ENCODE measurements at regions not wholly inside any gene's neighbourhood (a gene's known extent, or its start where the extent isn't known, plus 50 kb on each side); places are given as distances from the start of the nearest gene placed in this dataset.

DNA sequence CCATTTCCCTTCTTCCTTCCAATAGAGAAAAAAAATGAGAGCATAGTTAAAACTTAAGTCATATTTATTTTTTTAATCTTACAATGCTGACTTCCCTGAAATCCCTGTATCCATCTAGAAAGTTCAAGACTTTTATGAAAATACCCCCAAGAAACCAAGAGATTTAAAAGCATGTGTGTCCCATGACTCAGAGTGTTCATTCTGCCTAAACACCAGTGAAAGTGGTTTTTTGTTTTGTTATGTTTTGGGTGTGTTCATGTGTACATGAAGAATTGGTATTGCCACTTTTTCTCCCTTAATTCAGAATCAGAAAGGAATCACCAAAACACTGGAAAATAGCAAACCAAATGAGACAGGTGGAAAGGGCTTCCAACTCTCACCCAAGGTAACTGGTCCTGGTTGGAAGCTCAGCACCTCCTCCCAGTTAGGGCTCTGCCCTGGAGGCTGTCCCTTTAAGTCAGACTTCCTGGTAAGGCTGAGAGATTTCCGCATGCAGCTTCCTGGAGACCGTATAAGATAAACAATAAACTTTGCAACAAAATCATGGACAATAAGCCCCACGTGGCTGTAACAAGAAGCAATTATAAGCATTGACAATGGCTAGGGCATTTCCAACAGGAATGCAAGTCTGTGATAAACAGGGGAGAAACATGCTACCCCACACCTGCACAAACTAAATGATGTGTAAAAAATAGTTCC lies 121.9 kb upstream of the ARHGEF3 start:
- DNase-seq = no peak

DNA sequence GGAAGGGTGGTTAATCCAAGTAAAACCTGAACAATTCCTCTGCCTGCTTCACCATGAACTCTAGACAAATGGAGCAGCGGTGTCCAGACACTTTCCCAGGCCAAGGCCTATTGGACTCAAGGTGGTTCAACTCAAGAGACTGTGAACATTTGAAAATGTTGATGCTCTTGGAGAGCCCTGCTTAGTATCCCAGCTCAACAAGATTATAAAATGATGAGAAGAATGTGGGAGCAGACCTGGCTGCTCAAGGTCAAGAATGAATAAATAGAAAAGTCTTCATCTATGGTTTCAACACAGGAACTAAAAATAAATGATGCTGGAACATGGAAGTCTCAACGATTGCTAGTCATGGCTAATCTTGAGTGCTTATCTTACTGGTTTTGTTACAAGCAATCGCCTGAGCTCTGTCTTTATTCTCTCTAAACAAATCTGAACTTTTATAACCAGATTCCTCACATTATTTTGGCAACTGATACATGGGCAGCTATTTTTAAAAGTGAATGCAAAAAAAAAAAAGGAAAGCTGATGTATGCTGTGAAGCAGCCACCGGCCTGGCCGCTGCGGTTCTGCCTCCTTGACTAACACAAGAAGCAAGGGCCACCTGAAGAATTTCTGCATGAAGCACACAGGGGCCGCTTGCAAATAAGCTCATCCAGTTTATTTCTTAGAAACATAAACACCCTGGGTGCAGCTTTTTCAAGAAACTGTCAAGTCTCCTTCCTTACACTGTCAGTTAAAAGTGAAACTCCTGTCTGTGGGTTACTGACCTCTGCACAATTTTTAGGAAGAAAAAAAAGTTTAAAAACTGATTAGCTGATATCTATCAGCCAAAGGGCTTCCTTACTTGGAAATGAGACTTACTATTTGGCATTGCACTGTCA lies 120.1 kb upstream of the ARHGEF3 start:
- no peak for DNase-seq

DNA sequence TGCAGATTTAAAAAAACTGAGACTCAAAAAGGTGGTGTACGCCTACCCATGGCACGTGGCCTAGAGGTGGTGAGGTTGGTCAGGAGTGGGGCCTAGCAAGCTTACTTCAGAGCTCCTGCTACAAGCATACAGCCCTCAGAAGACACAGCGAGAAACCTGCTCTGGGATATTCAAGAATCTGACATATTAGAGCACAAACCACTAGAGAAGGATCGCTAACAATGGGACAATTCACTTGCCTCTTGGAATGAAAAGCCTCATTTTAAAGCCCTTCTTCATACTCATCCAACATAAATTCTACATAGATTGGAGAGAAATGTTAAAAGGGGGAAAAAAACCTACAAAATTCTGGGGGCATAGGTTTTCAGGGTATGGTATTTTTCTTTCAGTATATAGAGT lies 118.0 kb upstream of the ARHGEF3 start:
- DNase-seq = no peak

DNA sequence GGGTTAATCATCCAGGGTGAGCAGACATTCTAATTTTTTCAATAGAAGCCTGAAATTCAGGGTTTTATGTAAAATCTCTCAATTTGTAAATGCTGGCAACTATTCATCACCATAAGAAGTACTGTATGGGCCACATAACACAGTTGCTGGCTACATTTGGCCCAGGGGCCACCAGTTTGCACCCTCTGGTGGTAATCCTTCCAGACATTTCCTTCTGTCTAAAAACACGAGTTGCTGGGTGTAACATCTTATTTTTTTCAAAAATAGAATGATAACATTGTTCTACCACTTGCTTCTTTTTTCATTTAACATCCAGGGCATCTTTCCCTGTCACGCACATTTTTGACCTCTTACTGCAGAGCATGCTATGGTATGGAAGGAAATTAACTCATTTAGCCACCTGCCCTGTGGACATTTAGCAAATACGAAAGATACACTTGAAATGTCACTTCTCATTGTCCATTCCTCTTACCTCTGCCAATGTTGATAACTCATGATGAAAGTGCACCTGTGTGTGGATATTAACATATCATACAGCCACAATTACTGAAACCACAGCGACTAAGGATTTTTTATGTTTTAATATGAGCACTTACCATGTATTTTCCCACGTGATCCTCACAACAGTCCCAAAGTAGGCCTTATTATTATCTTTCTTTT lies 117.5 kb upstream of the ARHGEF3 start:
- no peak for DNase-seq

- no peak for DNase-seq
Measured at GRCh38 chr3:56918111-56918568, 116.4 kb upstream of the ARHGEF3 start.

DNA sequence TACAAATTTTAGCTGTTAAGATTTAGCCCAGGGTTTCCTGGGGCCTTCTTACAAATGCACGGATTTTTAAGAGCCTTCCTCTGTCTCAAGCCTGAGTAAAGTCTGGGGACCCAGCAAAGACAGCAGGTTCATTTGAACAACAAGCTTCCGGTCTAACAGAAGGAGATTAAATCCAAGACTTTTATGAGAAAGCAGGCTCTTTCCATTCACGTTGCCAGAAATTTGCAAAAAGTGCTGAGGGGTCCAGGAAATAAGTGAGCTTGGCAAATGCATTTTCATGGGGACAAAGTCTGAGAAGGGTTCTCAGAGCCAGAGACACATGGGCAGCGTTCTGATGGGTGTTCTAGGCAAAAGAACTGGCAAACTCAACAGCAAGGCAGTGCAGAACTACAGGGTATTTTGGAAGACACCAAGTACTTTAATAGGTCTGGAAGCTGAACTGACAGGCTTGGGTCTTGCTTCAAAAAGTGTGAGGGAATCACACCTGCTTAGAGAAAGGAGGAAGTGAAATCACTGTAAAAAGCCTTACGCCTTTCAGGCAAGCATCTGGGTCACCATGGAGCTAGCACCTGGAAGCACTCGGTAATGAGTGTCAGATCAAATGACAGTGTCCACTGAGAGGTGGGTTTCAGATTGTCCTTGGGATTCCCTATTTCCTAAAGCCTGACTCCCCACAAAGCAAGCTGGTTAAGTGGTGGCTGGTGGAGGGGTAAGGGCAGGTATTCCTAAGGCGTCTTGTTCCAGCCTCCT lies 115.8 kb upstream of the ARHGEF3 start:
- no peak for DNase-seq

DNA sequence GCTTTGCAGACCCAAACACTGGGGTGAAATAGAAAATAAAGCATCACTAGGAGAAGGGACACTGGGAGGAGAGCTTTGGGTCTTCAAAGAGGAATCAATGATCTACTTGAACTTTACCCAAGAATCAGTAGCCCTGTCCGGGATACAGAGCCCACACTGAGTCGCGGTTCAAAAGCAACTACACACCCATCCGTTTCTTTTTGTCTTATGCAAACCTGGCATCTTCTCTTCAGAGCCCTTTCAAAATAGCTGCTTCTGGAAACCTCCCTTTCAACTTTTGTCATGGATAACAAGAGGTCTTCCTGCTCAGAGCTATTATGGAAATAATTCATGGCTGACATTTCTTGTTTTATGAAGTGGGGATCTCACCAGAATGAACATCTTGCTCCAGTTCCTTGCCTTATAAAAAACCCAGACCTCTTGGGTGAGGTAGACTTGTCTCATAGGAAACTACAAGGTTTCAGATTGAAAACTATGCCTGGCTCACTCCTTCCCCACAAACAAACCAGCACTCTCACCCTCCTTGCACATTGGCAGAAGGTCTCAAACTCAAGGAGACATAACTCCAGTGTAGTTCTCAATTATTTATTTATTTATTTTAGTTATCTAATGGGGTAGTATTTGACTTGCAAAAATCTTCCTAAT lies 115.1 kb upstream of the ARHGEF3 start:
- DNase-seq = no peak

- DNase-seq = peak; percentile 15
Measured at GRCh38 chr3:56915966-56916586, 114.3 kb upstream of the ARHGEF3 start.

GRCh38 chr3:56914646-56915045 lies 112.9 kb upstream of the ARHGEF3 start:
- no peak for DNase-seq

DNA sequence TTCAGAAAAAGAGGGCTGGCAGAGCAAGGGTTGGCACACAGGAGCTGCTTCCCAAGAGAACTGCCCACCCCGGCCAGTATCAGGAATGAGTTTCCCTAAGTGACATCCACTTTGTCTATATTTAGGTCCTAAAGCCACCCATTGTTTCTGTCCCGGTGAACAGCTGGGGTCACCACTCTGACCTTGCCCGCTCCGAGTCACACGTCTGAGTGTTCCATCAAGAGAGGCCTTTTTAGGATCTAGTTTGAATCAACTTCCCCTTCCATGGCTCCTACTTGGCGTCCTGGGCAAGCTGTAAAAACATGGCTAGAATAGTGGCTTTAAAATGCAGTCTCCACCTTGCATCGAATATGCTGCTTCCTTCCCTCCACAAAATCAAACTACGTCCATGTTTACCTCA lies 109.6 kb upstream of the ARHGEF3 start:
- no peak for DNase-seq

- DNase-seq = no peak
Measured at GRCh38 chr3:56909349-56909748, 107.6 kb upstream of the ARHGEF3 start.

- no peak for DNase-seq
Measured at GRCh38 chr3:56908004-56908403, 106.3 kb upstream of the ARHGEF3 start.

DNA sequence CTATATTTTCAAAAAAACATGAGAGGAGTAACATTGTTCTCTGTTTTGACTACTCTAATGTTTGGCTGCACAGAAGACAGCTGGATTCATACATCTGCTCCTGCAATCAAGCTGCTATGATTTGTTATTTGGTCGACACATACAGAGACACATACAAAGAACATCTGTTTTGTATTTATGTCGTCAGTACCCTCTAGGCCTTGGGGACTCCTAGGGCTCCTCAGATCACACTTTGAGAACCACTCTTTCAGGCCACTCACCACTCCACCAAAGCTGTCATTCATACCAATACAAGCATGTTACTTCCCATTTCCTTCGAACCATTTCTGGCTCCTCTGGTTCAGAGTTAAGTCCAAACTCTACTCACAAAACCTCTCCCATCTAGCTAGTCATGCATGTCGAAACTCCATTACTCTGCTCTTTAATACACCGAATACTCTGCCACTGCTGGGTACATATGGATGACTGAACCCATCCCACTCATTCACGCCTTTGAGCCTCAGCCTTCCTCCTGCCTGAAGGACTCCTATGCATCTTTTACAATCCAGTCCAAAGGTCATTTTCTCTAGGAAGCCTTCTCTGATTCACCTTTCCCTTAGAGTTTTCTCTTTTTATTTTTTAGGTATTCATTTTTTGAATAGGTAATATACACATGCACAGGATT lies 102.9 kb upstream of the ARHGEF3 start:
- no peak for DNase-seq

- no peak for DNase-seq
Measured at GRCh38 chr3:56903231-56903782, 101.6 kb upstream of the ARHGEF3 start.

GRCh38 chr3:56902468-56903160 lies 100.9 kb upstream of the ARHGEF3 start:
- DNase-seq = no peak

- DNase-seq = no peak
Measured at GRCh38 chr3:56900801-56901200, 99.1 kb upstream of the ARHGEF3 start.

DNA sequence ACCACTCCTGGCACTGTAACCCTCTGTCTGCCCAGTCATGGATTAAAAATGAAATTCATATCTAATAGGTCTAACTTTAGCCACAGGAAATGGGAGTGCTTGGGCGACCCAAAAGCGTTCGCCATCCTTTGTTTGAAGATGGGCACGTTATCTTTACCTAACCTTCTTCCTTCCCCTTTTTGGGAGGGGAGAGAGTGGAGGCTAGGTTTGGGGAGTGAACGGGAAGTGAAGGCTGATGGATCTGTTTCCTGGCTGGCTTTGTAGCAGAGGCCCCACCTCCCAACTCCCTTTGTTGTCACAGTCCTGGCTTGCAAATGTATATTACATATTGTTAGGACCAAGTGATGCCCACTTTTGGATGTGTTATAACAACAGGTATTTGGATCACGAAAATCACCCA lies 98.1 kb upstream of the ARHGEF3 start:
- DNase-seq = no peak

DNA sequence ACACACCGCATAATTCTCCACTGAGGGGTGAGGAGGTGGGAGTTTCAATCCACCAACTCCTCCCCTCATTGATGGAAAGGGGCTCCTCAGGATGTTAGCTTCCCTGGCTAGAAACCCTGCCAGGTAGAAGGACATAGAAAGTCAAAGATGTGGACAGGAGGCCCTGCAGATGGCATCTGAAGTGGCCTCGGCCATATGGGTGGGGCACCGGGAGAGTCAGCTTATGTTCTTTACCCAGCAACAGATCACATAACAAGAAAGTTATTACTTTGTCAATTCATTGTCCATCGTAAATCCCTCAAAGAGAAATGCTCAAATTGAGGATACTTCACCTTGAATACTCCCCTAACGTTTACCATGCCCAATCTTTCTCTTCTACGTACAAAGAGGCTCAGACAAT lies 97.3 kb upstream of the ARHGEF3 start:
- DNase-seq = no peak

- DNase-seq = no peak
Measured at GRCh38 chr3:56896357-56896756, 94.6 kb upstream of the ARHGEF3 start.

DNA sequence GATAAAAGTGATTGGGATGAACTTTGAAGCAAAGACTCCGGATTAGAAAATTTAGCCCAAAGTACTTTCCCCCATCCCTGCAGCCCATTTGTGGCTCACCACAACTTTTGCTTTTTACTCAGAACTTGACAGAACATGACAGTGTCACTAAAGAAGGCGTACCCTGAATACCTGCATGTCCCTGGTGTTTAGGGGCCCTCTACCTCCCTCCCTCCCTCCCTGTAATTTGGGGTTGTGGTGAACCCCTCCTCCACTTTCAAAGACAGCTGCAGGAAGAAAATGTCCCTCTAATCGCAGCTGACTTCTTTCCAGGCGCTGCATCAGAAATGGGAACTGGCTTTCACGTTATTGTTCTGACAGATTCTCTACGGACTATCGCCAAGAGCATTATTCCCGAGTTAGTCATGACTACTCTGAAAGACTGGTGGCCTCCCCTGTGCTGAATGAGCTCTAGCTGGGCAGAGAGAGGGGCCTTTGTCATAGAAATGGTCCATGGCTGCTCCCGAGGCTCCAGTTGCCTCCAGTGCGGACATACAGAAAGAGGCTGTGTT lies 93.2 kb upstream of the ARHGEF3 start:
- peak; percentile 65 for DNase-seq
